SK-N-SH (cell line): ENCODE measurements at regions not wholly inside any gene's neighbourhood (a gene's known extent, or its start where the extent isn't known, plus 50 kb on each side); places are given as distances from the start of the nearest gene placed in this dataset.

Experiments used
- CTCF ChIA-PET: fragments of 300-600, 350-600 bp; formaldehyde crosslinking; extraction: SDS; loops from one replicate; lab custom pipeline; 2021; lab: Yijun Ruan, JAX
- POLR2A ChIA-PET: fragments of 350-600 bp; sonication (Branson Sonifier 250); formaldehyde crosslinking; extraction: SDS; loops from one replicate; lab custom pipeline; 2020; ENCODE audit warnings: antibody characterized with exemption, inconsistent platforms; lab: Yijun Ruan, JAX
- DNase-seq: peaks from one replicate; pipeline ENCODE4 v3.0.0; 2012
- H2AFZ ChIP-seq: fragments of 200-600 bp; sonication (generic); 2 replicates; pipeline ENCODE4 v1.8.1; 2016; ENCODE audit warnings: antibody characterized with exemption, mild to moderate bottlenecking, low read depth
- H3F3A ChIP-seq: fragments of 200-600 bp; sonication (generic); replicated peaks from 2 replicates; pipeline ENCODE3; 2016; ENCODE audit warnings: antibody characterized with exemption, mild to moderate bottlenecking; ENCODE audit not compliant: insufficient read depth
- H3K27ac ChIP-seq, 2 experiments: fragments of 200-500 bp in 1 of 2; fragments of 200-600 bp in 1 of 2; sonication (Bioruptor generic) in 1 of 2; sonication (generic), shearing (Covaris generic) in 1 of 2; 2 replicates each; pipeline versions ENCODE4 v1.5.1 to v1.6.1; 2014 to 2016; ENCODE audit warnings: low read depth in 2 of 2, inconsistent platforms in 1 of 2, low read length in 1 of 2, mild to moderate bottlenecking in 1 of 2, mixed read lengths in 1 of 2
- H3K27me3 ChIP-seq: fragments of 200-600 bp; sonication (generic), shearing (Covaris generic); 2 replicates; pipeline ENCODE4 v1.6.1; 2016; ENCODE audit warnings: mixed run types; ENCODE audit not compliant: insufficient read depth
- H3K36me3 ChIP-seq, 2 experiments: fragments of 200-500 bp in 1 of 2; fragments of 200-600 bp in 1 of 2; sonication (Bioruptor generic) in 1 of 2; sonication (generic) in 1 of 2; replicated peaks in 1 of 2; 2 replicates each; pipeline versions ENCODE3 to v1.5.1; 2014 to 2016; ENCODE audit warnings: low read length in 1 of 2, mild to moderate bottlenecking in 1 of 2; ENCODE audit not compliant: insufficient read depth in 2 of 2, control insufficient read depth in 1 of 2
- H3K4me1 ChIP-seq, 2 experiments: fragments of 200-500 bp in 1 of 2; fragments of 200-600 bp in 1 of 2; sonication (Bioruptor generic) in 1 of 2; sonication (generic), shearing (Covaris generic) in 1 of 2; 2 replicates each; pipeline versions ENCODE4 v1.5.1 to v1.6.1; 2014 to 2016; ENCODE audit warnings: low read depth in 1 of 2, low read length in 1 of 2, mixed run types in 1 of 2; ENCODE audit not compliant: insufficient read depth in 2 of 2, control insufficient read depth in 1 of 2
- H3K4me2 ChIP-seq: fragments of 200-600 bp; sonication (generic), shearing (Covaris generic); 2 replicates; pipeline ENCODE4 v1.6.1; 2017; ENCODE audit warnings: mixed run types
- H3K4me3 ChIP-seq, 2 experiments: fragments of 200-500 bp in 1 of 2; fragments of 200-600 bp in 1 of 2; sonication (Bioruptor generic) in 1 of 2; sonication (generic), shearing (Covaris generic) in 1 of 2; 2 replicates each; pipeline versions ENCODE4 v1.5.1 to v1.8.1; 2014 to 2016; ENCODE audit warnings: low read depth in 2 of 2, inconsistent platforms in 1 of 2, low read length in 1 of 2, mild to moderate bottlenecking in 1 of 2, mixed read lengths in 1 of 2, moderate library complexity in 1 of 2
- H3K79me2 ChIP-seq: fragments of 200-600 bp; sonication (generic); 2 replicates; pipeline ENCODE4 v1.8.1; 2017; ENCODE audit warnings: mild to moderate bottlenecking; ENCODE audit not compliant: insufficient read depth
- H3K9ac ChIP-seq: fragments of 200-600 bp; sonication (generic); 2 replicates; pipeline ENCODE4 v1.6.1; 2017; ENCODE audit warnings: mixed run types
- H3K9me2 ChIP-seq: fragments of 200-600 bp; sonication (generic); 2 replicates; pipeline ENCODE4 v1.6.1; 2017; ENCODE audit warnings: mixed run types
- H3K9me3 ChIP-seq: fragments of 200-600 bp; sonication (generic); 2 replicates; pipeline ENCODE4 v1.6.1; 2017; ENCODE audit warnings: mixed run types, mild to moderate bottlenecking, moderate library complexity
- H4K20me1 ChIP-seq: fragments of 200-600 bp; sonication (generic); 2 replicates; pipeline ENCODE4 v1.6.1; 2017; ENCODE audit warnings: mild to moderate bottlenecking, mixed run types; ENCODE audit not compliant: insufficient read depth
- CHD2 ChIP-seq: fragments of 150-350 bp; IDR thresholded peaks from 2 replicates; pipeline ENCODE4 v1.6.1; 2018; ENCODE audit warnings: low read length; ENCODE audit not compliant: partially characterized antibody
- EP300 ChIP-seq, 2 experiments: IDR thresholded peaks; 2 replicates each; pipeline versions ENCODE4 v1.4.0 to v1.6.1; 2012; ENCODE audit warnings: borderline replicate concordance in 1 of 2, low read depth in 1 of 2, low read length in 1 of 2
- EZH2phosphoT487 ChIP-seq: fragments of 200-600 bp; sonication (generic); IDR thresholded peaks from 2 replicates; pipeline ENCODE4 v1.6.1; 2017; ENCODE audit warnings: low read depth, mixed run types, mild to moderate bottlenecking, antibody characterized with exemption, moderate library complexity, borderline replicate concordance
- FOSL2 ChIP-seq: IDR thresholded peaks from 2 replicates; pipeline ENCODE4 v1.4.0; 2012; ENCODE audit warnings: low read depth, mild to moderate bottlenecking, moderate library complexity, borderline replicate concordance
- FOXM1 ChIP-seq: IDR thresholded peaks from 2 replicates; pipeline ENCODE4 v1.4.0; 2012; ENCODE audit warnings: low read depth, mild to moderate bottlenecking
- GABPA ChIP-seq: IDR thresholded peaks from 2 replicates; pipeline ENCODE4 v1.4.0; 2012; ENCODE audit warnings: low read depth, mild to moderate bottlenecking
- JUND ChIP-seq: IDR thresholded peaks from 2 replicates; pipeline ENCODE4 v1.4.0; 2012
- MEF2A ChIP-seq: IDR thresholded peaks from 2 replicates; pipeline ENCODE4 v1.4.0; 2012; ENCODE audit warnings: low read depth, borderline replicate concordance
- MXI1 ChIP-seq: IDR thresholded peaks from 2 replicates; pipeline ENCODE4 v1.6.1; 2012; ENCODE audit warnings: mild to moderate bottlenecking, low read depth, low read length, improper control_type of control experiment
- NFIC ChIP-seq: IDR thresholded peaks from 2 replicates; pipeline ENCODE4 v1.4.0; 2012; ENCODE audit warnings: borderline replicate concordance
- POLR2AphosphoS5 ChIP-seq: IDR thresholded peaks from 2 replicates; pipeline ENCODE4 v1.6.1; 2012; ENCODE audit warnings: low read depth, low read length
- RAD21 ChIP-seq: IDR thresholded peaks from 2 replicates; pipeline ENCODE4 v1.6.1; 2012; ENCODE audit warnings: mild to moderate bottlenecking, low read length
- RXRA ChIP-seq: IDR thresholded peaks from 2 replicates; pipeline ENCODE4 v1.4.0; 2012; ENCODE audit warnings: low read depth, mild to moderate bottlenecking, borderline replicate concordance
- SIN3A ChIP-seq: IDR thresholded peaks from 2 replicates; pipeline ENCODE4 v1.6.1; 2012; ENCODE audit warnings: low read depth, mild to moderate bottlenecking, low read length, moderate library complexity, borderline replicate concordance
- TAF1 ChIP-seq: IDR thresholded peaks from 2 replicates; pipeline ENCODE4 v1.6.1; 2012; ENCODE audit warnings: low read depth, mild to moderate bottlenecking, low read length, moderate library complexity, borderline replicate concordance
- TCF12 ChIP-seq: IDR thresholded peaks from 2 replicates; pipeline ENCODE4 v1.4.0; 2012
- TEAD4 ChIP-seq: IDR thresholded peaks from 2 replicates; pipeline ENCODE4 v1.4.0; 2012; ENCODE audit warnings: mild to moderate bottlenecking, borderline replicate concordance; ENCODE audit not compliant: insufficient read depth
- WGBS: methylation state at CpG from one replicate; pipeline ENCODE4 v1.1.6; 2017; ENCODE audit warnings: low lambda C conversion rate; 5-methylcytosine and 5-hydroxymethylcytosine counted together
- TF ChIP-seq, protein P1 (sequence below): fragments of 150-350 bp; IDR thresholded peaks from 2 replicates; pipeline ENCODE4 v1.6.1; 2016; ENCODE audit warnings: mild to moderate bottlenecking, low read depth, low read length
- TF ChIP-seq, protein P2 (sequence below): IDR thresholded peaks from 2 replicates; pipeline ENCODE4 v1.4.0; 2012; ENCODE audit warnings: low read depth, borderline replicate concordance
- TF ChIP-seq, protein P3 (sequence below): fragments of 200-600 bp; sonication (generic); IDR thresholded peaks from 2 replicates; pipeline ENCODE4 v1.6.1; 2017; ENCODE audit warnings: antibody characterized with exemption, mild to moderate bottlenecking, moderate library complexity
- TF ChIP-seq, protein P4 (sequence below): fragments of 150-350 bp; IDR thresholded peaks from 2 replicates; pipeline ENCODE4 v1.6.1; 2017; ENCODE audit warnings: antibody characterized with exemption, low read length, low read depth, borderline replicate concordance
- TF ChIP-seq, protein P5 (sequence below): IDR thresholded peaks from 2 replicates; pipeline ENCODE4; 2012

DNA sequence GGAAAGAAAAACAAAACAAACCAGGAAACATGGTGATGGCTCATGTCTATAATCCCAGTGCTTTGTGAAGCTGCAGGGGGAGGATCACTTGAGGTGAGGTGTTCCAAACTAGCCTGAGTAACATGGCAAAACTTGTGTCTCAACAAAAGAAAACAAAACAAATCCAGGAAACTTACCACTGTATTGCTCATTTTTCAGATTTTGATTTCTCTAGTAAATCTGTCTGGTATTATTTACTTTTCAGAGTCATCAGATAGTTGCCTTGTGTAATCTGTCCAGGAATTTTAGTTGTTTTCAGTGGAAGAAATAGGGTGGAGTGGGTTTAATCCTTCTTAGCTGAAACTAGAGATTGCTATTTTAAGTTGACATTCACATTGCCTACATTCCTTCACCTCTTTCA lies 91.8 kb upstream of the ALCAM start:
- H3K27ac ChIP-seq, result peak overlapping the region; percentile 9 to 72; a peak in 3 of 4 replicates
- H3K79me2 ChIP-seq, result no peaks in the 10 kb centered on the region
- H3K27me3 ChIP-seq, result no peaks in the 10 kb centered on the region
- 0 out of 2 replicates have a peak overlapping the region, but pooled peaks have one; percentile 2 for H3K4me2 ChIP-seq
- no peaks in the 10 kb centered on the region for H4K20me1 ChIP-seq
- no peaks in the 10 kb centered on the region for H3K9me3 ChIP-seq
- no peaks in the 10 kb centered on the region for H3K36me3 ChIP-seq
- ChIA-PET POLR2A (no interaction called here), CTCF (no interaction called here)
- no peak for TF ChIP-seq GABPA
- TF ChIP-seq, protein P1, sequence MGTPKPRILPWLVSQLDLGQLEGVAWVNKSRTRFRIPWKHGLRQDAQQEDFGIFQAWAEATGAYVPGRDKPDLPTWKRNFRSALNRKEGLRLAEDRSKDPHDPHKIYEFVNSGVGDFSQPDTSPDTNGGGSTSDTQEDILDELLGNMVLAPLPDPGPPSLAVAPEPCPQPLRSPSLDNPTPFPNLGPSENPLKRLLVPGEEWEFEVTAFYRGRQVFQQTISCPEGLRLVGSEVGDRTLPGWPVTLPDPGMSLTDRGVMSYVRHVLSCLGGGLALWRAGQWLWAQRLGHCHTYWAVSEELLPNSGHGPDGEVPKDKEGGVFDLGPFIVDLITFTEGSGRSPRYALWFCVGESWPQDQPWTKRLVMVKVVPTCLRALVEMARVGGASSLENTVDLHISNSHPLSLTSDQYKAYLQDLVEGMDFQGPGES, result no peak
- no peak overlapping the region for H3K4me3 ChIP-seq
- DNase-seq, result no peak
- H3F3A ChIP-seq, result peaks cover 22% of the 10 kb centered on the region
- H3K4me1 ChIP-seq, result peaks cover 0 to 10% of the 10 kb centered on the region in 2 experiments; a peak in 2 of 4 replicates
- H3K9me2 ChIP-seq, result no peaks in the 10 kb centered on the region
- peak overlapping the region; percentile 29; the same call in 1 of the 2 replicates for H2AFZ ChIP-seq
- peak overlapping the region; percentile 2; the same call in 1 of the 2 replicates for H3K9ac ChIP-seq

DNA sequence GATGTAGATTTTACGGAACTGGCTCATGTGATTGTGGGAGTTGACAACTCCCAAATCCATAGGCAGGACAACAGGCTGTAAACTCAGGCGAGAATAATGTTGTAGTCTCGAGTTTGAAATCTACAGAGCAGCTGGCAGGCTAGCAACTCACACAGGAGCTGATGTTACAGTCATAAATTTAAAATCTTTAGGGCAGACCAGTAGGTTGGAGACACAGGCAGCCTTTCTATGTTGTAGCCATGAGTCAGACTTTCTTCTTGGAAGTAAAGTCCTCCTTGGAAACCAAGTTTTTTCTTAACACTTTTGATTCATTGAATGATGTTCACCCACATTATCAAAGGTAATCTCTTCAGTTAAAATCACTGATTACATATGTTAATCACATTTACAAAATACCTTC lies 89.1 kb upstream of the ALCAM start:
- ChIA-PET CTCF (no interaction called here), POLR2A (no interaction called here)
- WGBS, result 50% methylated on average over 3 of the region's 3 CpGs
- Histone ChIP-seq H3K9me3 (no peaks in the 10 kb centered on the region), H3F3A (peaks cover 22% of the 10 kb centered on the region), H3K4me3 (no peak overlapping the region), H3K27me3 (no peaks in the 10 kb centered on the region), H4K20me1 (no peaks in the 10 kb centered on the region), H3K9me2 (no peaks in the 10 kb centered on the region), H3K79me2 (no peaks in the 10 kb centered on the region), H3K27ac (peak overlapping the region in 1 of 2 experiments; percentile 42; a peak in 2 of 4 replicates), H2AFZ (no peak overlapping the region), H3K4me2 (no peak overlapping the region), H3K36me3 (no peaks in the 10 kb centered on the region), H3K9ac (no peak overlapping the region)
- no peak for DNase-seq
- TF ChIP-seq CHD2 (no peak), NFIC (no peak), GABPA (no peak), RAD21 (no peak), SIN3A (no peak), JUND (peak; percentile 52; the same call in 1 of the 2 replicates), FOXM1 (no peak), MEF2A (no peak), TEAD4 (no peak), MXI1 (no peak), POLR2AphosphoS5 (no peak), RXRA (no peak), FOSL2 (peak; percentile 36; the same call in 1 of the 2 replicates), EP300 (IDR thresholded peaks at IDR 0.05; ENCODE audit: borderline replicate concordance in 1 of 2, low read depth in 1 of 2, low read length in 1 of 2) (no peak), EZH2phosphoT487 (no peak), TAF1 (no peak), TCF12 (peak; percentile 39; the same call in 1 of the 2 replicates)
- TF ChIP-seq, protein P2, sequence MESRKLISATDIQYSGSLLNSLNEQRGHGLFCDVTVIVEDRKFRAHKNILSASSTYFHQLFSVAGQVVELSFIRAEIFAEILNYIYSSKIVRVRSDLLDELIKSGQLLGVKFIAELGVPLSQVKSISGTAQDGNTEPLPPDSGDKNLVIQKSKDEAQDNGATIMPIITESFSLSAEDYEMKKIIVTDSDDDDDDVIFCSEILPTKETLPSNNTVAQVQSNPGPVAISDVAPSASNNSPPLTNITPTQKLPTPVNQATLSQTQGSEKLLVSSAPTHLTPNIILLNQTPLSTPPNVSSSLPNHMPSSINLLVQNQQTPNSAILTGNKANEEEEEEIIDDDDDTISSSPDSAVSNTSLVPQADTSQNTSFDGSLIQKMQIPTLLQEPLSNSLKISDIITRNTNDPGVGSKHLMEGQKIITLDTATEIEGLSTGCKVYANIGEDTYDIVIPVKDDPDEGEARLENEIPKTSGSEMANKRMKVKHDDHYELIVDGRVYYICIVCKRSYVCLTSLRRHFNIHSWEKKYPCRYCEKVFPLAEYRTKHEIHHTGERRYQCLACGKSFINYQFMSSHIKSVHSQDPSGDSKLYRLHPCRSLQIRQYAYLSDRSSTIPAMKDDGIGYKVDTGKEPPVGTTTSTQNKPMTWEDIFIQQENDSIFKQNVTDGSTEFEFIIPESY, result no peak
- TF ChIP-seq, protein P3, sequence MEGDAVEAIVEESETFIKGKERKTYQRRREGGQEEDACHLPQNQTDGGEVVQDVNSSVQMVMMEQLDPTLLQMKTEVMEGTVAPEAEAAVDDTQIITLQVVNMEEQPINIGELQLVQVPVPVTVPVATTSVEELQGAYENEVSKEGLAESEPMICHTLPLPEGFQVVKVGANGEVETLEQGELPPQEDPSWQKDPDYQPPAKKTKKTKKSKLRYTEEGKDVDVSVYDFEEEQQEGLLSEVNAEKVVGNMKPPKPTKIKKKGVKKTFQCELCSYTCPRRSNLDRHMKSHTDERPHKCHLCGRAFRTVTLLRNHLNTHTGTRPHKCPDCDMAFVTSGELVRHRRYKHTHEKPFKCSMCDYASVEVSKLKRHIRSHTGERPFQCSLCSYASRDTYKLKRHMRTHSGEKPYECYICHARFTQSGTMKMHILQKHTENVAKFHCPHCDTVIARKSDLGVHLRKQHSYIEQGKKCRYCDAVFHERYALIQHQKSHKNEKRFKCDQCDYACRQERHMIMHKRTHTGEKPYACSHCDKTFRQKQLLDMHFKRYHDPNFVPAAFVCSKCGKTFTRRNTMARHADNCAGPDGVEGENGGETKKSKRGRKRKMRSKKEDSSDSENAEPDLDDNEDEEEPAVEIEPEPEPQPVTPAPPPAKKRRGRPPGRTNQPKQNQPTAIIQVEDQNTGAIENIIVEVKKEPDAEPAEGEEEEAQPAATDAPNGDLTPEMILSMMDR, result no peak
- TF ChIP-seq, protein P4, sequence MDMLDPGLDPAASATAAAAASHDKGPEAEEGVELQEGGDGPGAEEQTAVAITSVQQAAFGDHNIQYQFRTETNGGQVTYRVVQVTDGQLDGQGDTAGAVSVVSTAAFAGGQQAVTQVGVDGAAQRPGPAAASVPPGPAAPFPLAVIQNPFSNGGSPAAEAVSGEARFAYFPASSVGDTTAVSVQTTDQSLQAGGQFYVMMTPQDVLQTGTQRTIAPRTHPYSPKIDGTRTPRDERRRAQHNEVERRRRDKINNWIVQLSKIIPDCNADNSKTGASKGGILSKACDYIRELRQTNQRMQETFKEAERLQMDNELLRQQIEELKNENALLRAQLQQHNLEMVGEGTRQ, result no peak
- TF ChIP-seq, protein P5, sequence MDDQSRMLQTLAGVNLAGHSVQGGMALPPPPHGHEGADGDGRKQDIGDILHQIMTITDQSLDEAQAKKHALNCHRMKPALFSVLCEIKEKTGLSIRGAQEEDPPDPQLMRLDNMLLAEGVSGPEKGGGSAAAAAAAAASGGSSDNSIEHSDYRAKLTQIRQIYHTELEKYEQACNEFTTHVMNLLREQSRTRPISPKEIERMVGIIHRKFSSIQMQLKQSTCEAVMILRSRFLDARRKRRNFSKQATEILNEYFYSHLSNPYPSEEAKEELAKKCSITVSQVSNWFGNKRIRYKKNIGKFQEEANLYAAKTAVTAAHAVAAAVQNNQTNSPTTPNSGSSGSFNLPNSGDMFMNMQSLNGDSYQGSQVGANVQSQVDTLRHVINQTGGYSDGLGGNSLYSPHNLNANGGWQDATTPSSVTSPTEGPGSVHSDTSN, result peak; percentile 73
- TF ChIP-seq, all 33 proteins: peak for 4
- peaks cover 0 to 10% of the 10 kb centered on the region in 2 experiments; a peak in 2 of 4 replicates for H3K4me1 ChIP-seq
